GM06990 (cell line): ENCODE measurements at regions not wholly inside any gene's neighbourhood (a gene's known extent, or its start where the extent isn't known, plus 50 kb on each side); places are given as distances from the start of the nearest gene placed in this dataset.

Experiments used
- DNase-seq: peaks from one replicate; pipeline ENCODE4 v3.0.0-alpha.2; 2011; ENCODE audit not compliant: insufficient read length; ENCODE audit errors: extremely low read depth
- H3K27me3 ChIP-seq: replicated peaks from 2 replicates; pipeline ENCODE4 v1.6.0; 2011; ENCODE audit warnings: low read length; ENCODE audit not compliant: control insufficient read depth, insufficient read depth
- H3K36me3 ChIP-seq: 2 replicates; pipeline ENCODE4 v1.5.1; 2011; ENCODE audit warnings: low read length; ENCODE audit not compliant: control insufficient read depth, insufficient read depth
- H3K4me3 ChIP-seq: replicated peaks from 2 replicates; pipeline ENCODE4 v1.5.1; 2011; ENCODE audit warnings: low read depth, mild to moderate bottlenecking, control low read depth, low read length
- TF ChIP-seq, protein P1 (sequence below): IDR thresholded peaks from 2 replicates; pipeline ENCODE4 v1.5.1; 2011; ENCODE audit warnings: low read length, control low read depth, mild to moderate bottlenecking, inconsistent platforms; ENCODE audit not compliant: insufficient read depth, poor library complexity, severe bottlenecking

GRCh38 chr9:99345942-99346341 is 123.9 kb downstream of the SEC61B start:
- Histone ChIP-seq H3K4me3 (no peak overlapping the region), H3K36me3 (no peaks in the 10 kb centered on the region), H3K27me3 (no peaks in the 10 kb centered on the region)
- no peak for DNase-seq
- TF ChIP-seq, protein P1, sequence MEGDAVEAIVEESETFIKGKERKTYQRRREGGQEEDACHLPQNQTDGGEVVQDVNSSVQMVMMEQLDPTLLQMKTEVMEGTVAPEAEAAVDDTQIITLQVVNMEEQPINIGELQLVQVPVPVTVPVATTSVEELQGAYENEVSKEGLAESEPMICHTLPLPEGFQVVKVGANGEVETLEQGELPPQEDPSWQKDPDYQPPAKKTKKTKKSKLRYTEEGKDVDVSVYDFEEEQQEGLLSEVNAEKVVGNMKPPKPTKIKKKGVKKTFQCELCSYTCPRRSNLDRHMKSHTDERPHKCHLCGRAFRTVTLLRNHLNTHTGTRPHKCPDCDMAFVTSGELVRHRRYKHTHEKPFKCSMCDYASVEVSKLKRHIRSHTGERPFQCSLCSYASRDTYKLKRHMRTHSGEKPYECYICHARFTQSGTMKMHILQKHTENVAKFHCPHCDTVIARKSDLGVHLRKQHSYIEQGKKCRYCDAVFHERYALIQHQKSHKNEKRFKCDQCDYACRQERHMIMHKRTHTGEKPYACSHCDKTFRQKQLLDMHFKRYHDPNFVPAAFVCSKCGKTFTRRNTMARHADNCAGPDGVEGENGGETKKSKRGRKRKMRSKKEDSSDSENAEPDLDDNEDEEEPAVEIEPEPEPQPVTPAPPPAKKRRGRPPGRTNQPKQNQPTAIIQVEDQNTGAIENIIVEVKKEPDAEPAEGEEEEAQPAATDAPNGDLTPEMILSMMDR, result no peak

GRCh38 chr9:99347568-99347967 is 125.5 kb downstream of the SEC61B start:
- Histone ChIP-seq H3K4me3 (no peak overlapping the region), H3K36me3 (no peaks in the 10 kb centered on the region), H3K27me3 (no peaks in the 10 kb centered on the region)
- TF ChIP-seq, protein P1, result no peak
- no peak for DNase-seq

DNA sequence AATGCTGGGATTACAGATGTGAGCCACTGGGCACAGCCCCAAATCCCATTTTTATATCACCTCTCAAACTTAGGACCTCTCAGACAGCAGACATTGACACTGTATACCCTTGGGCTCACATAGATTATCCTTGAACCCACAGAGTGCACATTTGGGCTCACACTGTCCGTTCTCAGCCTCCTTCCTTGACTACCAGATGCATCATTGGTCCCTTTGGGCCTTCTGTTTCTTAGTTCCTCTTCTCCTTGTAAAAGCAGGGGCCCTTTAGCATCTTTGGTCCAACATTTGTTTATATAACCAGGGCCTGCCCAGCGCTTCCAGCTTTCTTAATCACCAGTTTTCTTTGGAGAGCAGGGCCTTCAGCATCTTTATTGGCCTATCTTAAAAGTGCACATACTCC is 126.2 kb downstream of the SEC61B start:
- no peaks in the 10 kb centered on the region for H3K36me3 ChIP-seq
- H3K27me3 ChIP-seq, result no peaks in the 10 kb centered on the region
- TF ChIP-seq, protein P1, result no peak
- H3K4me3 ChIP-seq, result no peak overlapping the region
- no peak for DNase-seq

DNA sequence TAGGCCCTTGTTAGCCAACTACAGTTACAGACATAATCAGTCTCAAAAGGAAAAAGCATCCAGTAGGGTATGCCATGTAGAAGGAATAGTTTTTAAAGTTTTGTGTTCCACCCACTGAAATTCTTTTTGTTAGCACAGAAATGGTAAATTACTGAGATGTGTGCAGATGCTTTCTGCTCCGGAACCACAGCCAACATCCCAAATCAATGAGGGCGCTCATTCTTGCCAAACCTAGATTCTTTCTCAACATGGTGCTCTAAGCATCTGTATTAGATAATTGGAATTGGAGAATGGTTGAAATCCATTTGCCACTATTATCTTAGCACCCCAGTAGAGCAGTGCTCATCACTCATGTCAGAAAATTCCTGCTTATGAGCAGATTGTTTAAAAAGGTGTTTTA is 127.8 kb downstream of the SEC61B start:
- Histone ChIP-seq H3K4me3 (no peak overlapping the region), H3K27me3 (no peaks in the 10 kb centered on the region), H3K36me3 (no peaks in the 10 kb centered on the region)
- no peak for DNase-seq
- TF ChIP-seq, protein P1, result no peak

DNA sequence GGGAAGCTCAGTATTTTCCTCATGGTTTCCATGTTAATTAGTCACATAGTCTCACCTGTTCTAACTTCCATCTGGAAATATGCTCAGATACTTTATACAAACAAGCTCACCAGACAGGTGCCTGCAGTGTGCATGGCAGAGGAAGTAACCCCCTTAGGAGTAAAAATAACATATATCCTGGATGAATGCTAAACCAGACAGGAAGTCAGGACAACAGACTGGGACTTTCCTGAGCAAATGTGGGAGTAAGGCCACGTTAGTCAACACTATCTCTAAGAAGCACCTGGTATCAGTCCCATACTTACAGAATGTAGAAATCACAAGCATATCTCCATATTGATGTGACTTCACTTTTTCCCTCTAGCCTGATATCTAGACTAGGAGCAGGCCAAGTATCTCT is 128.4 kb downstream of the SEC61B start:
- TF ChIP-seq, protein P1, result no peak
- no peak overlapping the region for H3K4me3 ChIP-seq
- H3K36me3 ChIP-seq, result no peaks in the 10 kb centered on the region
- no peaks in the 10 kb centered on the region for H3K27me3 ChIP-seq
- DNase-seq, result no peak

- no peak for DNase-seq
- Histone ChIP-seq H3K4me3 (no peak overlapping the region), H3K36me3 (no peaks in the 10 kb centered on the region), H3K27me3 (no peaks in the 10 kb centered on the region)
- TF ChIP-seq, protein P1, result peak; percentile 1
Observed at GRCh38 chr9:99351647-99352046, 129.6 kb downstream of the SEC61B start.
